HG02588 (cell line): ENCODE measurements at regions not wholly inside any gene's neighbourhood (a gene's known extent, or its start where the extent isn't known, plus 50 kb on each side); places are given as distances from the start of the nearest gene placed in this dataset.
"Not testable (repeated sequence)": the region's sequence is repeated elsewhere in the genome, so short reads cannot be mapped to it uniquely, and the experiment has no call there.

Source experiments
- ATAC-seq: cut with Tn5 transposase; IDR thresholded peaks from one replicate; pipeline ENCODE4 v1.9.1; 2021; ENCODE audit warnings: mild to moderate bottlenecking, moderate library complexity; ENCODE audit not compliant: unreplicated experiment

DNA sequence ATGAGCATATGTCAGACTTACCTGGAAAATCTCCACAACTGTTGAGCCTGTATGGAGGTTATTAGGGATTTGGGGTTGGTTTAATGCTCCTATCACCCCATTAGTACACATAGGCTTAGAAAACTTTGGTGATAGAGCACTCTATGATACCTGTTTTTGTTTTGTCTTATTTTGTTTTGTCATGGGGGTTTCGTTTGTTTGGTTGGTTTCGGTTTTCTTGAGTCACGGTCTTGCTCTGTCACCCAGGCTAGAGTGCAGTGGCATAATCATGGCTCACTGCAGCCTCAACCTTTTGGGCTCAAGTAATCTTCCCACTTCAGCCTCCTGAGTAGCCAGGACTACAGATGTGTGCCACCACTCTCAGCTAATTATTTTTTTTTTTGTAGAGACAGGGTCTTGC is 70.0 kb downstream of the MZT1 start:
- no peak for ATAC-seq

DNA sequence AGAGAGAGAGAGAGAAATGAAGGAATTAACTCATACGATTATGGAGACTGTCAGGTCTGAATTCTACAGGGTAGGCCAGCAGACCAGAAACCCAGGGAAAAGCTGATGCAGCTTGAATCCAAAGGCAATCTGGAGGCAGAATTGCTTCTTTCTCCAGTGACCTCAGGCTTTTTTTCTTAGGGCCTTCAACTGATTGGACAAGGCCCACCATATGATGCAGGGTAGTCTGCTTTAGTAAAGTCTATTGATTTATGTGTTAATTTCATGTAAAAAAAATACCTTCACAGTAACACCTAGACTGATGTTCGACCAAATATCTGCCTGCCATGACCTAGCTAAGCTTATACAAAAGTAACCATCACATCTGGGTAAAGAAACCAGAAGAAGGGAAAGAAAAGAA is 71.1 kb downstream of the MZT1 start:
- ATAC-seq = no peak

DNA sequence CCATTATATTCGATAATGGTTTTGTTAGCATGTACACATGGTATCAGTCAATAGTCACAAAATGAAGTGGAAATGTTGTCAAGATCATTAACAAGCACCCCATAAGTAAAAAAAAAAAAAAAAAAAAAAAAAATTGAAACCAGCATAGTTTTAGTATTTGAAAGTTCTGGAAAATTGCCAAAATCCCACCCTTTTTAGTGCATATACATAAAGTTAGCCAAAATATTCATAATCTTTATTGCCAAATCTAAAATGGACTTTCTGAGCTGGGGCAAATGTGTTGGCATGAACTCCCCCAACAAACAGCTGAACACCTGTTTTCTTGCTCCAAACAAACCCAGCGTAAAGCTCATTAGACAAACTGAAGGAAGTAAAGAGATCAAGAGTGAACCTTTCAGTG is 73.9 kb downstream of the MZT1 start:
- no peak for ATAC-seq

DNA sequence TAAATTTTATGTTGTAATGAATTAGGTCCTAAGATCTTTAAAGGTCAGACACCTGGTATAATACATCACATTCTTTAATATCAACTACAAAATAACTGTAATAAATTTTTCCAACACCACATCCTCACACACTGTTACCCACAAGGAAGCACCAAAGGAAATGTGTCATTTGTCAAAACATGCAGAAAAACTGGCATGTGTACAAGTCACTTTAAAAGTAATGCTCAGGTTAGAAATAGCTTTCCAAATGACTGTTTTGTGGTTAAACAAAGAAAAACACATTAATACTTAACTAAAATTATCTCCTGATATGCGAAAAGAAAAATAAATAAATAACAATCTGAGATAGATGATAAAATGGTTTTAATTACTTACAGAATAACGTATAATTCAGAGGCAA is 74.7 kb downstream of the MZT1 start:
- no peak for ATAC-seq

DNA sequence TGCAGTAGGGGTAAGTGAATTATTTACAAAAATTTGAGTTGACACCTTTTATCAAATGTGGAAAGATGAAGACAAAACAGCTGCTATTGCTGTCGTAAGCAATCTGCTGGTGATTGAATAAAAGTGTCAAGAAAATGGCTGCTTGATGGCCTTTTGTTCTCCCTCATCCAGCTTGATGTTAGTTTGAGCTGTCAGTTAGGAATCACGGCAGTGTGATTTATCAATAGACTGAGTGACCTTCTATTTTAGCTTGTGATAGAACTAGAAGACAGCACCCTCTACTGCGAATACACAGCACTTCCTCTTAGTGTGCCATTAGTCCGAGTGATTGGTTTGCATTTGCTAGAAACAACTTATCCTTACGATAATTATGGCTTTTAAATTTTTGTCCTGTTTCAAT is 76.3 kb downstream of the MZT1 start:
- ATAC-seq = no peak

DNA sequence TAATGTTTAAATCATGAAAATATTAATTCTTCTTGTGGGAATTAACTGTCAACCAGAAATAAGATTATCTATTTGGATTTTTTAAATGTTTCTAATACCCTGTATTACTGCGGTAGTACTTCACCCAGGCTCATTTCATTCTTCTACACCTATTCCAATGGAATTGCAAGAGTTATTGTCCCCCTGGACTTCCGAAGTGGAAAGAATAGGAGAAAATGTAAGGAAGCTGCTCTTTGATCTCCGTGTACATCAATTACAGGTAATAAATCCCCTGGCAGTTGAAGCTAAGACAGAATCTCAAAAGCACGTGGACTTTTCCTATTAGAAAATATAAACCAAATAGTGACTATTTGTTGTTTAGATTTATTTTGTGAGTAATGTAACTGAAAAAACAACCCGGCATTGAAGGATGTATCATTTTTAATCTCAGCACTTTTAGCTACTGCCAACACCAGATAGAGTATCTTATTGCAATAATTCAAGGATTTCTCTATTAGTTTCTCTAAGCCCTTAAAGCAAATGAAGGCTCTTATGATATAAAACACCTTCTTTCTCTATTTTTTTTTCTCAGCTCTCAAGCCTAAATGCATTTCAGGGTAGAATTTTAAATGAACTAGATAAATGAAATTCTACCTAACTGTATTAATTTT is 77.3 kb downstream of the MZT1 start:
- no peak for ATAC-seq

DNA sequence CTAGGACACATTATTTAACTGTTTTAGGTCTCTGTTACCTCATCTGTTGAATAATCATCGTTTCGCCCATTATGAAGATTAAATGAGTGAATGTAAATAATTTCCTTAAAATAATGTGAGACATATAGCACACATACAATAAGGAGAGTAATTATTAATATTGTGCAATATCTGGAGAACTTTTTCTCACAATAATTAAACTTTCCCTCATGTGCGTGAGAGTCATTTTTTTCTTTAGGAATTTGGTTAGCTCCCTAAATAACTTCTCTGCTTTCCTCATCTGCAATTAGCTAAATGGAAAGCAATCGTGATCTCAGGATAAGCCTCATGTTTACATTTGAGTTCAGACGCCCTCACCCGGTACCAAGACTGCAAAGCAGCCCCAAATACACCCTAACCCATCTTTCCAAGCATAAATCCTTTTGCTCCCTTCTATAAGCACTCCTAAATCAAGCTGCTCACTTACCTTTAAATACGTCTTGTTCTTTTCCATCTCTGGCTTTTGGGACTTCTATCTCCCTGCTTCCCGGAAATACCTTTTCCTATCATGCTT is 78.8 kb downstream of the MZT1 start:
- ATAC-seq = no peak

DNA sequence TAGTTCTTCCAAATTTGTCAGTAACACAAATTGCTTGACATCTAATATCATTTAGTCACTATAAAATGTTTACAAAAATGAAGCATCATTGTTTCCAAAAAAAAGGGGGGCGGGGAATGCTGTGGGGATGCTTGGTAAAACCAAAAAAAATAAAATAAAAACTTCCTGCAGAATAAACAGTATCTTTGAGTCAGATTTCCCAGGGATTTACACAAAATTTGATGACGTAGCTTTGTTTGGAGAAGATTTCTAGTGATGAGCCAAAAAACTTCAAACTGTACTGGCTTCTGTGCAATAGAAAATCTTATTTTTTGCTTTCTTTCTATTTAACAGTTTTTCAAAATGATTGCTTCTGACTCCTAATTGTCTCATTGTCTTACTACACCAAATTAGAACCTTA is 80.0 kb downstream of the MZT1 start:
- ATAC-seq = no peak

DNA sequence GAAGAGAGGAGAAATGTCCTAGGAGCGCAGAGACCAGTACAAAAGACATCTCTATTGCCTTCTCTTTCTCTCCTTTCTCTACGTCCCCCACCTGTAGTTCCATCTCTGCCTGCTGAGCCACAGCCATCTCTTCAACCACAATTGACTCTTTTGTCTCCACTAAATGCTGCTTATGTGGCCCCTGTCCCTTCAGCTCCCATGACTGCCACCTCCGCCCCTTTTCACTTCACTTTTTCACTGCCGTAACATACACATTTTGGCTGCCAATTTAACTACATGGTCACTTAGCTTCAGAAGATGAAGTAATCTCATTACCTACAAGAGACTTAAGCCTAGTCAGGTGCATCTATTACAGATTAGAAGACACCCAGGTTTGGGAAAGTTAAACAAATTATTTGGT is 81.9 kb downstream of the MZT1 start:
- ATAC-seq = no peak

DNA sequence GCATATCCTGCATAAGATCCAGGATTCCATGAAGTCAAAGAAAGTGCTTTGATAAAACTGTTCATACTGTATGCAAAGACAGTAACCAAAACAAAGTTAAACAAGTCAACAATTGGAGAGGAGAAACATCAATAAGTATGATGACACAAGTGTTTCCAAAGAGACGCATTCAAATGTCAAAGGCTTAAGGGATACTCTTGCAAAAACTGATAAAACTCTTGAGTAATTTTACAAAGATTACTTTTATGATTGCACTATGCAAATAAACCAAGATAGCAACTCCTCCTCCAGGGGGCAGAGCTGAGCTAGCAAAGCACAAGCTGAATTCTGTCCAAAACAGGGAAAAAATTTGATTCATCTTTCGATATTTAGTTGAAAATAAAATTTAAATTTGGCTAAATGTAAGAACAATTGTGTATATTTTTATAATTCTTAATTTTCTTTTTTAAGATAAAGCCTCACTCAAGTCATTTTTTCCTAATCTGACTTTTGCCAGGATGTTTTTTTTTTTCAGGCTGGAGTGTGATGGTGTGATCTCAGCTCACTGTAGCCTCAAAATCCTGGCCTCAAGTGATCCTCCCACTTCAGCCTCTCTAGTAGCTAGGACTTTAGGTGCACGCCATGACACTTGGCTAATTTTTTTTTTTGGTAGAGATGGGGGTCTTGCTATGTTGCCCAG is 84.0 kb downstream of the MZT1 start:
- no peak for ATAC-seq

DNA sequence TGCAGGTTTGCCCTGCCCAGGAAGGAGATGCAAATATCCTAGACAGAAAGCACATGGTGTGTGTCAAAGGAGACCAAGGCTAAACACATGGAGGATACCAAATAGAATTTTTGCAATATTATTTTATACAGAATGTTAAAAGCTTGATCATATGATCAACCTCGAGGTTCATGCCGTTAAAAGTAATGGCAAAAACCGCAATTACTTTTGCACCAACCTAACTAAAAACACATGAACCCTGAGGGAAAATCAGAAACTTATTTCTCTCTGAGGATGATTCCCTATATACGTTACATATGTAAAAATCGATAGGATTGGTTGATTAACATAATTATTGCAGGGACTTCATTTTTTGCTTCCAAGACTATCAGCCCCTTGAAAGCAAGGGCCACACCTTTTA is 88.1 kb downstream of the MZT1 start:
- no peak for ATAC-seq

DNA sequence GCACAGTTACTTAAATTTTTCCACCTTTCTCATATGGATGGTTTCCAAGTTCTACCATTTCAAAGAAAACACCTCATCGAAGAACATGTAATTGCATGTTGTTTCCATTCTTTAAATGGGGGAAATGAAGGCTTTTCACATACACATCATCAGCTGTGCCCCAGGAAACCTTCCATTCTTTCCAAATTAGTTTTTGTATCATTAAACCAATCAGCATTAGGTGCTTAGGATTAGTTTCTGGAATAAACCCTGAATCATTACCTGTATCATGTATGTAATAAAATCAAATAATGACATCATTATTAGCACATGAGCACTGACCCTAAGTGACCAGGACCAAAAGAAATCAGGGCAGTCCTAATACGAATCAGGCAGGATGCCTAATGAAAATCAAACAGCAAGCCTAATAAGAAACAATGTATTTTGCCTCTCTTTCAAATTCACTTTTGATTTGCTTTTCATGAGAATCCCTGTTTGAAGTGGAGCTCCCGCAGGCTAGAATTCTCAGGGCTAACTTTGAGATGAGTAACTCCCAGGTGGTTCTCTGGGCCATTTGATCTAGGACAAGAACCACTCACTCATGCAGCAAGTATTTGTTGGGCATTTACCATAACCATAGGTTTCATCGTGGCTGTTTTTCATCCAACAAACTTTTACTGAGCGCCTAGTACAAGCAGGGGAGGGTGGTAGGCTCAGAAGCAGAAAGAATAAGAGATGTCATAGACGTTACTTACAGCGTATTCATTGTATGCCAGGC is 89.2 kb downstream of the MZT1 start:
- ATAC-seq = no peak

DNA sequence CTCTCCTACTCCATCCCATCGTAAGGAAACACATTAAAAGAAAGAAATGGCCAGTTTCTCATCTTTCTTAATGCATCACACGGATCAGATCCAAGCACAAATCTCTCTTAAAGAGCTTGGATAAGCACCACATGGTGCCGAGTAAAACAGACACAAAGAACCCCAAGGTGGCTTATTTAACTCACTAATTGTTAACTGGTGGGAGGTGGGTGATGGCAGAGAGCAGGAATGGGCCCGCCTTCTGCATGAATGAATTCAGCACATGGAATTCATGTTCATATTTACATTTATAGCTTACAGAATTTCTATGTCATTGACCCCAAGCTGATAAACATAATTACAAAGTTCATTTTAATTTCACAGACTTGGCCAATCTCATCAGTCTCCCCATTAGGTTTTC is 89.9 kb downstream of the MZT1 start:
- ATAC-seq = no peak

DNA sequence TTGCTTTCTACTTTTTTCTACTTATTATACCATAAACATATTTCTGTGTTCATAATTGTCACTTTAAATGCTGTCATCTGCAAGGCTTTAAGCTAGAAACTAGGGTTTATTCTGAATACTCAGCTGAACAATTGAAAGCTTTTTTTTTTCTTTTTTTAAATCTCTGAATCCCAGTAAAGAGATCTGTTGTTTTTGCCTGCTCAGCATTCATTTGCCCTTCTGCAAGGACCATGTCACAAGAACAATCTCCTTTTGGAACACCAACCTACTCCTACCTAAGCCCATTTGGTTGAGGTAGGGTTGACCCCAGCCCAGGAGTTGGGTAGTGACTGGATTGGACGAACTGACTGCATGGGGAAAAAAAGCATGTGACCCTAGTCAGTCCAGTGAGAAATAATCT is 92.6 kb downstream of the MZT1 start:
- no peak for ATAC-seq

DNA sequence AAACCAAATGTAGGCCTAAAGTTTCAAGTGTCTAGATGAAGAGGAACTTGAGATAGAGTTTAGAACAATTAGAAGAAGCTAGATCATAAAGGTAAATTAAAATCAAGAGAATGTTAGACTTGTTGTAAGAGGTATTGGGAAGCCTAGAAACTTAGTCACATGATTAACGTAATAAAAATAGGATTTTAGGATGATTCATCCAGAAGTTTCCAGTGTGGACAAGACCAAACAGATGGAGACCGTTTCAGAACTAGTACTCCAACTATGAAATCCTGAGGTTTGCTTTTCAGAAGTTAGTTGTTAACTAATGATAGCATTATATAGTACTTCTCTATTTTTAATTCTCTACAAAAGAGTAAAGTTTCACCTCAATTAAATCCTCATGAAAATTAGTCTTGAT is 104.9 kb downstream of the MZT1 start:
- no peak for ATAC-seq

DNA sequence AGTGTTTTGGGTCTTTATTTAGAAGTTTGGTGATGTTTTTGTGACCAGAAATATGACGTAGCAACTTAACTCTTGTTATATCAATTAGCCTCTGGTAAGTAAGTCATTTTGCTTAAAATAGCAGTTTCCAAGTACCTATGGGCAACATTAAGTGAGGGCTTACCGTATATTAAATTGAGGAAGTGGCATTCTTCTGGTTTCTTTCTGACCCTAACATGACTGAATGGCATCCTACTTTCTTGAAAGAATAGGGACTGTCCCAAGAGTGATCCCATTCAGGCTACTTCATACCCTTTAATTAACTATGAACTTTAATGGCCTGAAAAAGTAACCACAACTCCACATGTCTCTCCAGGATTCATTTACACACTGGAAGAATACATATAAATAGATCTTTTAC is 106.6 kb downstream of the MZT1 start:
- no peak for ATAC-seq

DNA sequence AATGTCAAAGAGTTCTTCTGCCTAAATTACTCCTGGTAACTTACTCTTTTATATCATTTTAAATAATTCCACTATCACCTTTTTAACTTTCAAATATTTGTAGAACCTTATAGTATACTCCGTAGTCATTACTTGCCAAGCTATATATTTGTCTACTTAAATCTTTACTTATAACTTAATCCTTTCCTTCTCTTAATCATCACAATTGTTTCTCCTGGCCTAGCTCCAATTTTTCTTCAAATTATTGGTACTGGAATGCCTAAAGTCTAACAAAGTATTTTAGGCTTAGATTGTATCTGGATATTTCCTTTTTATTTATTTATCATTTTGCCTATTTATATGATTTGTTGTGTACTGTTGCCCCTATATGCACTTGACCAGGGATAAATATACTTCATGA is 109.5 kb downstream of the MZT1 start:
- no peak for ATAC-seq

DNA sequence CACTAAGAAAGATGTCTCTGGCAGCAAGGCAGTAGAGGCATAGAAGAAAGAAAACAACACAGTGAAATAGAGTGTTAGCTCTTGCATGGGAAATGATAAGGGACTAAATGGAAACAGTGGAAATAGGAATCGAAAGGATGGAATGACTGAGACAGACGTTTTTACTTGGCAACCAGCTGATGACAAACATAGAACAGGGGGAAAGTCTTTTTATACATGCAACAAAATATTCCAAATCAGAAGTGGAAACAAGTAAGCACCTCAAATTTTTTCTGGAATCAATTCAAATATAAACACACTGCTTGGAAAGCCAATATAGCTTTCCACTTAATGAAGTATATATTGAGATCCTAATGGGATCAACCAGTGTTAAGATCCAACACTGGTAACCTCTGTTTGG is 110.2 kb downstream of the MZT1 start:
- no peak for ATAC-seq

DNA sequence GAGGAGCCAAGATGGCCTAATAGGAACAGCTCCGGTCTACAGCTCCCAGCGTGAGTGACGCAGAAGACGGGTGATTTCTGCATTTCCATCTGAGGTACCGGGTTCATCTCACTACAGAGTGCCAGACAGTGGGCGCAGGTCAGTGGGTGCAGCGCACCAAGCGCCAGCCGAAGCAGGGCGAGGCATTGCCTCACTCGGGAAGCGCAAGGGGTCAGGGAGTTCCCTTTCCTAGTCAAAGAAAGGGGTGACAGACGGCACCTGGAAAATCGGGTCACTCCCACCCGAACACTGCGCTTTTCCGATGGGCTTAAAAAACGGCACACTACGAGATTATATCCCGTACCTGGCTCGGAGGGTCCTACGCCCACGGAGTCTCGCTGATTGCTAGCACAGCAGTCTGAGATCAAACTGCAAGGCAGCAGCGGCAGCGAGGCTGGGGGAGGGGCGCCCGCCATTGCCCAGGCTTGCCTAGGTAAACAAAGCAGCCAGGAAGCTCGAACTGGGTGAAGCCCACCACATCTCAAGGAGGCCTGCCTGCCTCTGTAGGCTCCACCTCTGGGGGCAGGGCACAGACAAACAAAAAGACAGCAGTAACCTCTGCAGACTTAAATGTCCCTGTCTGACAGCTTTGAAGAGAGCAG is 117.1 kb downstream of the MZT1 start:
- not testable (repeated sequence) for ATAC-seq

DNA sequence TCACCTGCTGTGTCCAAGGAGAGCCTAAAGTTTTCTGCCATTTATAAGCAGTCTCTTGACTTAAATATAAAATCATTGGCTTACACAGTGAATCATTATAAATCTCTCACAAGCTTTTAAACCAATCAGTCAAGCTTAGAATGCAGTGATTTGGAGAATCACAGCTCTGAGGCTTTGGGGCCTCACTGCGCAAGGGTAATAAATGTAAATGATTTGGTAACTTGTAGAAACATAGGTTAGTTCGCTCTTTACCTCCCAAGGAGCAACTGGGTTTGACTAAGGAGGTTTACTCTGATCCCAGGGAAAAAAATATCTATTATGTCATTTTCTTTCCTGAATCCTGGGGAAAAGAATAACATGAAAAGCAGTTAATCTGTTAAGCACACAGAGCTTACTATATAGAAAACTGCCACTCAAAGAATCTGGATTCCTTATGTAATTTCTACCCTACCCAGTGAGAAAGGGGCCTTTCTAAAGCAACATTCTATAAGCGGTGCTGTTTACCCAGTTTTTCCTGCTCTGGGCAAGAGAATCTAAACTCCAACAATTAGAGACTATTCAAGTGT is 128.2 kb downstream of the MZT1 start:
- no peak for ATAC-seq

DNA sequence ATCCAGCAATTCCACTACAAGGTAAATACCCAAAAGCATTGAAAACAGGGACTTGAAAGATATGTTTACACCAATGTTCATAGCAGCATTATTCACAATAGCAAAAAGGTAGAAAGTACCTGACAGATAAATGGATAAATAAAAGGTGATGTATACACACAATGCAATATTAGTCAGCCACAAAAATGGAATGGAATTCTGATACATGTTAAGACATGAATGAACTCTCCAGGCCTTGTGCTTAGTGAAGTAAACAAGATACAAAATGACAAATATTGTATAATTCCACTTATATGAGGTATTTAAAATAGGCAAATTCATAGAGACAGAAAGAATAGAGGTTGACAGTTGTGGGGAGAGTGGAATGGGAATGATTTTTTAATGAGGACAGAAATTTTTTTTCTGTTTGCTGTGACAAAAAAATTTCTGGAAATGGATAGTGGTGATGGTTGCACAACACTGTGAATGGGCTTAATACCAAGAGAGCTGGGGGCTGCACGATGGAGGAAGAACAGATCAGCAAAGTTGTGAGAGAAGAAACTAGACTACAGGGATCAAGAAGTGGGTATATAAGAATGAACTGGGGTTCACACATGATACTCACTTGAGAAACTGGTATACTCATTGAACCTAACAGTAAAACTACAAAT is 137.2 kb downstream of the MZT1 start:
- no peak for ATAC-seq
